GM18511 (cell line): ENCODE measurements at regions not wholly inside any gene's neighbourhood (a gene's known extent, or its start where the extent isn't known, plus 50 kb on each side); places are given as distances from the start of the nearest gene placed in this dataset.
"Not testable (repeated sequence)": the region's sequence is repeated elsewhere in the genome, so short reads cannot be mapped to it uniquely, and the experiment has no call there.

ENCODE experiments used
- ATAC-seq: cut with Tn5 transposase; IDR thresholded peaks from one replicate; pipeline ENCODE4 v1.9.1; 2021; ENCODE audit warnings: mild to moderate bottlenecking, moderate library complexity; ENCODE audit not compliant: unreplicated experiment

- peak; percentile 72 for ATAC-seq
These were observed 311.2 kb upstream of the SEMA6A start for GRCh38 chr5:116885825-116886224.

- ATAC-seq, result peak; percentile 33
These were observed 309.3 kb upstream of the SEMA6A start for GRCh38 chr5:116883875-116884274.

GRCh38 chr5:116881921-116882531 is 307.4 kb upstream of the SEMA6A start:
- ATAC-seq, result no peak

GRCh38 chr5:116880601-116881000 is 306.0 kb upstream of the SEMA6A start:
- no peak for ATAC-seq

- ATAC-seq, result peak; percentile 70
These were observed 305.5 kb upstream of the SEMA6A start for GRCh38 chr5:116880150-116880549.

- ATAC-seq, result no peak
These were observed 301.7 kb upstream of the SEMA6A start for GRCh38 chr5:116876240-116876840.

- no peak for ATAC-seq
These were observed 298.4 kb upstream of the SEMA6A start for GRCh38 chr5:116872986-116873385.

- ATAC-seq, result no peak
These were observed 297.9 kb upstream of the SEMA6A start for GRCh38 chr5:116872486-116872885.

- not testable (repeated sequence) for ATAC-seq
These were observed 293.2 kb upstream of the SEMA6A start for GRCh38 chr5:116867825-116868224.

- no peak for ATAC-seq
These were observed 291.0 kb upstream of the SEMA6A start for GRCh38 chr5:116865651-116866050.

- no peak for ATAC-seq
These were observed 290.2 kb upstream of the SEMA6A start for GRCh38 chr5:116864838-116865190.

- no peak for ATAC-seq
These were observed 289.7 kb upstream of the SEMA6A start for GRCh38 chr5:116864157-116864837.

GRCh38 chr5:116862632-116863455 is 288.2 kb upstream of the SEMA6A start:
- ATAC-seq, result no peak

- no peak for ATAC-seq
These were observed 287.0 kb upstream of the SEMA6A start for GRCh38 chr5:116861666-116862065.

GRCh38 chr5:116861097-116861496 is 286.5 kb upstream of the SEMA6A start:
- no peak for ATAC-seq

GRCh38 chr5:116859666-116860320 is 285.2 kb upstream of the SEMA6A start:
- no peak for ATAC-seq

GRCh38 chr5:116858705-116859333 is 284.2 kb upstream of the SEMA6A start:
- ATAC-seq, result no peak

GRCh38 chr5:116858020-116858419 is 283.4 kb upstream of the SEMA6A start:
- ATAC-seq, result not testable (repeated sequence)

GRCh38 chr5:116856271-116856670 is 281.6 kb upstream of the SEMA6A start:
- ATAC-seq, result no peak

GRCh38 chr5:116853992-116854391 is 279.4 kb upstream of the SEMA6A start:
- ATAC-seq, result no peak
